Endothelial cell of umbilical vein (primary cell): ENCODE measurements at regions not wholly inside any gene's neighbourhood (a gene's known extent, or its start where the extent isn't known, plus 50 kb on each side); places are given as distances from the start of the nearest gene placed in this dataset.

Experiments
- BruUV-seq: library from RNA; stranded (reverse); fragments of 400-500 nt; replicated peaks from 2 replicates; lab custom pipeline; 2021; lab: Mats Ljungman, UMichigan
- CTCF ChIA-PET: fragments of 300-600, 350-600 bp; sonication (Branson Sonifier 250); formaldehyde crosslinking; loops from one replicate; lab custom pipeline; 2021; ENCODE audit warnings: antibody characterized with exemption, inconsistent platforms; lab: Charles Lee
- POLR2A ChIA-PET: fragments of 300-600, 350-600 bp; sonication (Branson Sonifier 250); formaldehyde crosslinking; loops from one replicate; lab custom pipeline; 2021; ENCODE audit warnings: antibody characterized with exemption, inconsistent platforms; lab: Charles Lee
- DNase-seq: peaks from one replicate; pipeline ENCODE4 v3.0.0-alpha.2; 2011; ENCODE audit warnings: low read depth, low spot score
- FAIRE-seq: peaks from 2 replicates; lab custom pipeline; 2011; peaks lifted over from hg19 to GRCh38; lab: Jason Lieb, UNC
- H2AFZ ChIP-seq: 2 replicates; pipeline ENCODE4 v1.6.0; 2012; ENCODE audit warnings: low read depth, low read length, control low read depth, inconsistent platforms
- H3K27ac ChIP-seq: 2 replicates; pipeline ENCODE4 v1.5.1; 2011; ENCODE audit warnings: low read depth, mild to moderate bottlenecking, control low read depth, low read length, moderate library complexity; ENCODE audit not compliant: insufficient read depth
- H3K27me3 ChIP-seq, 2 experiments: 2 replicates each; pipeline versions ENCODE4 v1.6.0 to v1.6.1; 2011; ENCODE audit warnings: low read length in 2 of 2, mixed read lengths in 1 of 2; ENCODE audit not compliant: control insufficient read depth in 2 of 2, insufficient read depth in 2 of 2
- H3K36me3 ChIP-seq, 2 experiments: 2 replicates in 1 of 2; 3 replicates in 1 of 2; pipeline ENCODE4 v1.5.1; 2011; ENCODE audit warnings: low read length in 2 of 2, mild to moderate bottlenecking in 1 of 2, moderate library complexity in 1 of 2; ENCODE audit not compliant: control insufficient read depth in 2 of 2, insufficient read depth in 2 of 2; ENCODE audit errors: extremely low read depth in 1 of 2
- H3K4me1 ChIP-seq: 3 replicates; pipeline ENCODE4 v1.5.1; 2011; ENCODE audit warnings: mild to moderate bottlenecking, low read length; ENCODE audit not compliant: control insufficient read depth, insufficient read depth; ENCODE audit errors: extremely low read depth
- H3K4me2 ChIP-seq: 2 replicates; pipeline ENCODE4 v1.6.1; 2011; ENCODE audit warnings: low read length, control low read depth, mixed read lengths; ENCODE audit not compliant: insufficient read depth
- H3K4me3 ChIP-seq, 3 experiments: fragments of 200-600 bp in 1 of 3; sonication (generic), shearing (Covaris generic) in 1 of 3; replicated peaks in 1 of 3; 2 replicates each; pipeline ENCODE4 v1.5.1; 2011 to 2016; ENCODE audit warnings: control low read depth in 3 of 3, low read length in 3 of 3, mild to moderate bottlenecking in 2 of 3, inconsistent platforms in 1 of 3, low read depth in 1 of 3, moderate library complexity in 1 of 3; ENCODE audit not compliant: insufficient read depth in 1 of 3
- H3K79me2 ChIP-seq: 2 replicates; pipeline ENCODE4 v1.6.0; 2012; ENCODE audit warnings: low read length, inconsistent platforms; ENCODE audit not compliant: control insufficient read depth, insufficient read depth
- H3K9ac ChIP-seq: replicated peaks from 2 replicates; pipeline ENCODE3; 2011; ENCODE audit warnings: low read length, control low read depth; ENCODE audit not compliant: insufficient read depth; ENCODE audit errors: extremely low read depth
- H3K9me1 ChIP-seq: replicated peaks from 3 replicates; pipeline ENCODE4 v1.6.0; 2011; ENCODE audit warnings: mild to moderate bottlenecking, low read length; ENCODE audit not compliant: control insufficient read depth, insufficient read depth; ENCODE audit errors: extremely low read depth
- H3K9me3 ChIP-seq: replicated peaks from 2 replicates; pipeline ENCODE4 v1.5.1; 2012; ENCODE audit warnings: low read length, inconsistent platforms; ENCODE audit not compliant: control insufficient read depth, insufficient read depth
- H4K20me1 ChIP-seq: replicated peaks from 2 replicates; pipeline ENCODE3; 2011; ENCODE audit warnings: mild to moderate bottlenecking, low read length; ENCODE audit not compliant: control insufficient read depth, insufficient read depth; ENCODE audit errors: extremely low read depth
- EZH2 ChIP-seq: IDR thresholded peaks from 2 replicates; pipeline ENCODE4 v1.6.1; 2012; ENCODE audit warnings: borderline replicate concordance, low read depth, mild to moderate bottlenecking, moderate library complexity, low read length, inconsistent platforms; ENCODE audit not compliant: severe bottlenecking
- FOS ChIP-seq: IDR thresholded peaks from 2 replicates; pipeline ENCODE4 v1.6.1; 2011; ENCODE audit warnings: mild to moderate bottlenecking, low read length, moderate library complexity, borderline replicate concordance; ENCODE audit not compliant: insufficient read depth
- GATA2 ChIP-seq: IDR thresholded peaks from 2 replicates; pipeline ENCODE4 v1.7.0; 2011; ENCODE audit warnings: low read depth, mild to moderate bottlenecking, moderate library complexity, mixed read lengths, low read length; ENCODE audit not compliant: insufficient read length, insufficient read depth
- JUN ChIP-seq: IDR thresholded peaks from 2 replicates; pipeline ENCODE4 v1.6.1; 2011; ENCODE audit warnings: borderline replicate concordance, low read depth; ENCODE audit not compliant: insufficient read length, insufficient read depth
- MYC ChIP-seq: IDR thresholded peaks from one replicate; pipeline ENCODE4 v1.6.1; 2011; ENCODE audit warnings: mild to moderate bottlenecking, low read depth, low read length
- POLR2A ChIP-seq: IDR thresholded peaks from 2 replicates; pipeline ENCODE4 v1.6.1; 2012; ENCODE audit warnings: low read depth, mild to moderate bottlenecking, control low read depth, low read length
- POLR2AphosphoS5 ChIP-seq: IDR thresholded peaks from 2 replicates; pipeline ENCODE4 v1.6.1; 2012; ENCODE audit warnings: low read depth, mild to moderate bottlenecking, control low read depth, low read length, moderate library complexity; ENCODE audit not compliant: insufficient read depth
- dilution Hi-C: fragments of 300-500 bp; cut with MboI; formaldehyde crosslinking; loops from one replicate; pipeline ENCODE4 v1.15.0; 2019; ENCODE audit warnings: low sequenced_read_pairs; ENCODE audit not compliant: extremely low pct_ligation_motif_present
- intact Hi-C: fragments of 100-400 bp; cut with micrococcal nuclease; formaldehyde crosslinking; loops from one replicate; pipeline ENCODE4 v1.10.0; 2022
- TF ChIP-seq, protein P1 (sequence below), 2 donors: IDR thresholded peaks; 1 replicate in 1 of 2; 2 replicates in 1 of 2; pipeline ENCODE4 v1.5.1; 2011; ENCODE audit warnings: low read length in 2 of 2, mild to moderate bottlenecking in 2 of 2, moderate library complexity in 2 of 2, control low read depth in 1 of 2, inconsistent platforms in 1 of 2, low read depth in 1 of 2; ENCODE audit not compliant: insufficient read depth in 1 of 2; ENCODE audit errors: extremely low read depth in 1 of 2
- TF ChIP-seq, protein P2 (sequence below): IDR thresholded peaks from 2 replicates; pipeline ENCODE4 v1.6.1; 2011; ENCODE audit not compliant: insufficient read depth, insufficient read length

DNA sequence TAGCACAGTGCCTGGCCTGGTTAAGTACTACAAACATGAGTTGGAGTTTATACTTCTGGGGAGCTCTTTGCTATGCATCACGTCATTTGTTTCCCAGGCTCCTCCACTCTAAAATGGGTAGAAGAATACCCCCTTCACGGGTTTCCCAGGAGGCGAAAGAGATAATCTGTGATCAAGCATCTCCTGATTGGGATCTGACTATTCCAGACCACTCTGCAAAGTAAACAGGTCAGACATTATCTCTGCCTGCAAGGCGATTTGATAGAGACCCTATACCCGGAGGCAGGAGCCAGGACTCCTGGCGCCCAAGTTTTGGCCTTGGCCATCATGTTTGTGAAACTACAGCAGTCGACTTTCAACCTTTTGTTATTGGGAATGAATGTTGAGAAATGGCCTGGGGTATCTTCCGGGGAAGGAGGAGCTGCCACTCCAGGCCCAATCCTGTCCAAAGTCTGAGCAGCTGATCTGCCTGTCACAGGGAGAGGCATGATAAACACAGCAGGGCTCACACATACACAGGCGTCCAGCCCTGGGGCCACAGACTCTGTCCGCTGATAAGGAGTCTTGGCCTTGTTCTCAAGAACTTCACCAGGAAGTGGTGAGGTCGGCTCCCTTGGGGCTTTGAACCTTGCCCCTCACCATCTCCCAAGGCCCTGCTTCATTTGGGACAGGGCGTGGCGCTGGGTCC, 199.9 kb downstream of the MAF start:
- Histone ChIP-seq H3K4me2 (no peak overlapping the region), H3K4me3 (no peak overlapping the region), H4K20me1 (no peaks in the 10 kb centered on the region), H3K79me2 (no peaks in the 10 kb centered on the region), H2AFZ (no peak overlapping the region), H3K36me3 (no peaks in the 10 kb centered on the region), H3K27me3 (no peaks in the 10 kb centered on the region), H3K9me1 (no peaks in the 10 kb centered on the region), H3K4me1 (no peaks in the 10 kb centered on the region), H3K9me3 (peaks cover 9% of the 10 kb centered on the region), H3K9ac (no peak overlapping the region), H3K27ac (no peak overlapping the region)
- ChIA-PET POLR2A (no interaction called here), CTCF (no interaction called here)
- intact Hi-C loops, result no loop called here
- FAIRE-seq (no peak), DNase-seq (no peak)
- dilution Hi-C loops, result no loop called here
- BruUV-seq, result no TSS peak
- TF ChIP-seq POLR2AphosphoS5 (no peak), POLR2A (no peak), JUN (no peak), FOS (no peak), EZH2 (no peak), MYC (no peak), GATA2 (no peak)
- TF ChIP-seq, protein P1, sequence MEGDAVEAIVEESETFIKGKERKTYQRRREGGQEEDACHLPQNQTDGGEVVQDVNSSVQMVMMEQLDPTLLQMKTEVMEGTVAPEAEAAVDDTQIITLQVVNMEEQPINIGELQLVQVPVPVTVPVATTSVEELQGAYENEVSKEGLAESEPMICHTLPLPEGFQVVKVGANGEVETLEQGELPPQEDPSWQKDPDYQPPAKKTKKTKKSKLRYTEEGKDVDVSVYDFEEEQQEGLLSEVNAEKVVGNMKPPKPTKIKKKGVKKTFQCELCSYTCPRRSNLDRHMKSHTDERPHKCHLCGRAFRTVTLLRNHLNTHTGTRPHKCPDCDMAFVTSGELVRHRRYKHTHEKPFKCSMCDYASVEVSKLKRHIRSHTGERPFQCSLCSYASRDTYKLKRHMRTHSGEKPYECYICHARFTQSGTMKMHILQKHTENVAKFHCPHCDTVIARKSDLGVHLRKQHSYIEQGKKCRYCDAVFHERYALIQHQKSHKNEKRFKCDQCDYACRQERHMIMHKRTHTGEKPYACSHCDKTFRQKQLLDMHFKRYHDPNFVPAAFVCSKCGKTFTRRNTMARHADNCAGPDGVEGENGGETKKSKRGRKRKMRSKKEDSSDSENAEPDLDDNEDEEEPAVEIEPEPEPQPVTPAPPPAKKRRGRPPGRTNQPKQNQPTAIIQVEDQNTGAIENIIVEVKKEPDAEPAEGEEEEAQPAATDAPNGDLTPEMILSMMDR (IDR thresholded peaks at IDR 0.05; ENCODE audit: extremely low read depth in 1 of 2, insufficient read depth in 1 of 2, low read depth in 1 of 2, low read length in 2 of 2), result no peak
- TF ChIP-seq, protein P2, sequence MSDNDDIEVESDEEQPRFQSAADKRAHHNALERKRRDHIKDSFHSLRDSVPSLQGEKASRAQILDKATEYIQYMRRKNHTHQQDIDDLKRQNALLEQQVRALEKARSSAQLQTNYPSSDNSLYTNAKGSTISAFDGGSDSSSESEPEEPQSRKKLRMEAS, result no peak
